ENCODE measurements at regions not wholly inside any gene's neighbourhood (a gene's known extent, or its start where the extent isn't known, plus 50 kb on each side); places are given as distances from the start of the nearest gene placed in this dataset.

DNA sequence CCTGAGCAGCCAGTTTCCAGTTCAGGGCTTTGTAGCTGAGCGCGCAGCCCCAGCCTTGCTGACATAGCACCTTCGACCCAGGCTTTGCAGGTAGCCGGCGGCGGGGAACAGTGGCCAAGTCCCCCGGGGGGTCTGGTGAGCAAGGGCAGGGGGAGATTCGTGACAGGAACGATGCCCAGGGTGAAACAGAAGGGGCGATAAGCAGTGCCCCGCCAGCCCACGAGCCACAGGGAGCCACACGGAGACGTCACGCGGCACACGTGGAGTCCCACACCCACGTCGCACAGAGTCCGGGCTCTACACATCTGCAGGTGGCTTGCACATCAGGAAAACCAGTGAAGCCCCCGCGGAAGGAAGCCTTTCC lies 127.2 kb downstream of the SOX1 start:
- no TSS peak for BruUV-seq (replicated peaks)
- H3K36me3 Mint-ChIP-seq (ENCODE audit: insufficient read depth, unreplicated experiment) = no peaks in the 10 kb centered on the region
- H3K4me1 Mint-ChIP-seq (ENCODE audit: low read depth, unreplicated experiment) = no peaks in the 10 kb centered on the region
- no peak for DNase-seq
- H3K9me3 Mint-ChIP-seq (ENCODE audit: unreplicated experiment) = no peaks in the 10 kb centered on the region
- H3K4me3 Mint-ChIP-seq (ENCODE audit: unreplicated experiment) = no peak overlapping the region
- POLR2A ChIA-PET = no interaction called here
- Histone ChIP-seq H3K4me1 (no peaks in the 10 kb centered on the region), H3K9me3 (no peaks in the 10 kb centered on the region), H3K27me3 (replicated peaks; ENCODE audit: control insufficient read depth, insufficient read depth, low read length) (no peaks in the 10 kb centered on the region), H3K4me3 (ENCODE audit: low read depth, low read length) (no peak overlapping the region), H3K36me3 (ENCODE audit: control insufficient read depth, insufficient read depth, low read length) (no peaks in the 10 kb centered on the region)
- no peak overlapping the region for H3K27ac Mint-ChIP-seq (ENCODE audit: unreplicated experiment)
- TF ChIP-seq, protein P1, sequence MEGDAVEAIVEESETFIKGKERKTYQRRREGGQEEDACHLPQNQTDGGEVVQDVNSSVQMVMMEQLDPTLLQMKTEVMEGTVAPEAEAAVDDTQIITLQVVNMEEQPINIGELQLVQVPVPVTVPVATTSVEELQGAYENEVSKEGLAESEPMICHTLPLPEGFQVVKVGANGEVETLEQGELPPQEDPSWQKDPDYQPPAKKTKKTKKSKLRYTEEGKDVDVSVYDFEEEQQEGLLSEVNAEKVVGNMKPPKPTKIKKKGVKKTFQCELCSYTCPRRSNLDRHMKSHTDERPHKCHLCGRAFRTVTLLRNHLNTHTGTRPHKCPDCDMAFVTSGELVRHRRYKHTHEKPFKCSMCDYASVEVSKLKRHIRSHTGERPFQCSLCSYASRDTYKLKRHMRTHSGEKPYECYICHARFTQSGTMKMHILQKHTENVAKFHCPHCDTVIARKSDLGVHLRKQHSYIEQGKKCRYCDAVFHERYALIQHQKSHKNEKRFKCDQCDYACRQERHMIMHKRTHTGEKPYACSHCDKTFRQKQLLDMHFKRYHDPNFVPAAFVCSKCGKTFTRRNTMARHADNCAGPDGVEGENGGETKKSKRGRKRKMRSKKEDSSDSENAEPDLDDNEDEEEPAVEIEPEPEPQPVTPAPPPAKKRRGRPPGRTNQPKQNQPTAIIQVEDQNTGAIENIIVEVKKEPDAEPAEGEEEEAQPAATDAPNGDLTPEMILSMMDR (IDR thresholded peaks at IDR 0.05; ENCODE audit: insufficient read depth in 1 of 2, low read depth in 1 of 2, low read length in 1 of 2, severe bottlenecking in 1 of 2, unreplicated experiment in 1 of 2) = no peak
- intact Hi-C loops (cut with micrococcal nuclease; ENCODE audit: unreplicated experiment) = no loop called here
- CTCF ChIA-PET = no interaction called here
- peaks cover 28% of the 10 kb centered on the region for H3K27me3 Mint-ChIP-seq (ENCODE audit: insufficient read depth, unreplicated experiment)

DNA sequence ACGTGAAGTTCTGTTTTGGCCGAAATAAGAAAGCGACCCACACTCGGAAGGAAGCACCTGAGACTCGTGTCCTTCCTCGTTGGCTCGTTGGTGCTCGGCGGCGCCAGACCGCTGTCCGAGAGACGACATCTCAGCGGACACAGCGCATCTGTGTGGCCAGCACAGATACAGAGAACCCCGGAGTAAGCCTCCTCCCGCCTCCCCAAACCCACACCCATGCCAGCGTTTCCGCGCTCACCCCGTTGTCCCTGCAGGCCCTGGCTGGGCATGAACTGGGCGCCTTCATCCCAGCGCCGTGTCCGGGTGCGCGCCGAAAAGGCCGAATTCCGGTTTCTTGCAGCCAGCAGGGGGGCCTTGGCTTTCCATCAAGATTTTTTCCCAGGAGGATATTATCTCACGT lies 127.6 kb downstream of the SOX1 start:
- no peaks in the 10 kb centered on the region for H3K4me1 Mint-ChIP-seq (ENCODE audit: low read depth, unreplicated experiment)
- ChIA-PET CTCF (no interaction called here), POLR2A (no interaction called here)
- Histone ChIP-seq H3K4me3 (ENCODE audit: low read depth, low read length) (no peak overlapping the region), H3K27me3 (replicated peaks; ENCODE audit: control insufficient read depth, insufficient read depth, low read length) (no peaks in the 10 kb centered on the region), H3K36me3 (ENCODE audit: control insufficient read depth, insufficient read depth, low read length) (no peaks in the 10 kb centered on the region), H3K9me3 (no peaks in the 10 kb centered on the region), H3K4me1 (no peaks in the 10 kb centered on the region)
- intact Hi-C loops (cut with micrococcal nuclease; ENCODE audit: unreplicated experiment) = no loop called here
- H3K27me3 Mint-ChIP-seq (ENCODE audit: insufficient read depth, unreplicated experiment) = peaks cover 28% of the 10 kb centered on the region
- no peak overlapping the region for H3K4me3 Mint-ChIP-seq (ENCODE audit: unreplicated experiment)
- DNase-seq = no peak
- BruUV-seq (replicated peaks) = no TSS peak
- TF ChIP-seq, protein P1 (IDR thresholded peaks at IDR 0.05; ENCODE audit: insufficient read depth in 1 of 2, low read depth in 1 of 2, low read length in 1 of 2, severe bottlenecking in 1 of 2, unreplicated experiment in 1 of 2) = no peak
- no peaks in the 10 kb centered on the region for H3K9me3 Mint-ChIP-seq (ENCODE audit: unreplicated experiment)
- no peak overlapping the region for H3K27ac Mint-ChIP-seq (ENCODE audit: unreplicated experiment)
- H3K36me3 Mint-ChIP-seq (ENCODE audit: insufficient read depth, unreplicated experiment) = no peaks in the 10 kb centered on the region

DNA sequence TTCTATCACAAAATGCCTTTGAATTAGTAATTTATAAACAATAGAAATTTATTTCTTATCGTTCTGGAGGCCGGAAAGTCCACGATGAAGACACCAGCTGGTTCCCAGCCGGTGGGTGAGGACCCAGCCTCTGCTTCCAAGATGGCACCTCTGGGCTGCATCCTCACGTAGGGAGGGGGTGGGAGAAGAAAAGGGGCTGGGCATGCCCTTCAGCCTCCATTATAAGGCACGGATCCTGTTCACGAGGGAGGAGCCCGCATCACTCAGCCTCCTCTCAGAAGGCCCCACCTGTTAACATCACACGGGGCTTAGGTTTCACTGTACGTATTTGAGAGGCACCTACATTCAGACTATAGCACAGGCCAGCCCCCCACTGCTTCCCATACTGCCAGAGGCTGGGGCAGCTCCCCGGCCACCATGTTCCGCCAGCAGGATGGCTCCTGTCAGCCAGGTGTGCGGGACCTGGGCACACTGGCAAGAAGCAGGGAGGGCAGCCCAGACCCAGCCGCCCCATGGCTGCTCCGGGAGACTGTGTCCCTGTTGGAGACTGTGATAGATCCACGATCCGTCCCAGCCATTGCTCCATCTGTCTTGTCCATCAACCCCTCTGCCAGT lies 131.6 kb downstream of the SOX1 start:
- intact Hi-C loops (cut with micrococcal nuclease; ENCODE audit: unreplicated experiment) = no loop called here
- Histone ChIP-seq H3K4me1 (no peaks in the 10 kb centered on the region), H3K4me3 (ENCODE audit: low read depth, low read length) (no peak overlapping the region), H3K27me3 (replicated peaks; ENCODE audit: control insufficient read depth, insufficient read depth, low read length) (no peaks in the 10 kb centered on the region), H3K9me3 (no peaks in the 10 kb centered on the region), H3K36me3 (ENCODE audit: control insufficient read depth, insufficient read depth, low read length) (no peaks in the 10 kb centered on the region)
- H3K27ac Mint-ChIP-seq (ENCODE audit: unreplicated experiment) = no peak overlapping the region
- no peaks in the 10 kb centered on the region for H3K9me3 Mint-ChIP-seq (ENCODE audit: unreplicated experiment)
- DNase-seq = no peak
- no TSS peak for BruUV-seq (replicated peaks)
- H3K27me3 Mint-ChIP-seq (ENCODE audit: insufficient read depth, unreplicated experiment) = peaks cover 21% of the 10 kb centered on the region
- no peaks in the 10 kb centered on the region for H3K36me3 Mint-ChIP-seq (ENCODE audit: insufficient read depth, unreplicated experiment)
- CTCF ChIA-PET = no interaction called here
- H3K4me3 Mint-ChIP-seq (ENCODE audit: unreplicated experiment) = no peak overlapping the region
- TF ChIP-seq, protein P1 (IDR thresholded peaks at IDR 0.05; ENCODE audit: insufficient read depth in 1 of 2, low read depth in 1 of 2, low read length in 1 of 2, severe bottlenecking in 1 of 2, unreplicated experiment in 1 of 2) = no peak
- POLR2A ChIA-PET = no interaction called here
- H3K4me1 Mint-ChIP-seq (ENCODE audit: low read depth, unreplicated experiment) = no peaks in the 10 kb centered on the region
